Loucy (cell line): ENCODE measurements at regions not wholly inside any gene's neighbourhood (a gene's known extent, or its start where the extent isn't known, plus 50 kb on each side); places are given as distances from the start of the nearest gene placed in this dataset.

Experiments used
- H2AFZ ChIP-seq: fragments of 200-600 bp; sonication (generic); 2 replicates; pipeline ENCODE4 v1.6.0; 2016; ENCODE audit warnings: antibody characterized with exemption, mild to moderate bottlenecking, low read length, moderate library complexity
- H3F3A ChIP-seq: fragments of 200-600 bp; 2 replicates; pipeline ENCODE4 v1.6.0; 2016; ENCODE audit warnings: antibody characterized with exemption, low read depth, mild to moderate bottlenecking
- H3K27me3 ChIP-seq: fragments of 200-600 bp; sonication (generic); 2 replicates; pipeline ENCODE4 v1.6.1; 2014; ENCODE audit warnings: low read length, mild to moderate bottlenecking; ENCODE audit not compliant: insufficient read depth, poor library complexity, severe bottlenecking
- H3K36me3 ChIP-seq: fragments of 200-600 bp; sonication (generic); 2 replicates; pipeline ENCODE4 v1.6.1; 2016; ENCODE audit warnings: low read length; ENCODE audit not compliant: insufficient read depth
- H3K4me1 ChIP-seq: fragments of 200-600 bp; sonication (generic); 2 replicates; pipeline ENCODE4 v1.5.1; 2014; ENCODE audit warnings: low read length, mild to moderate bottlenecking; ENCODE audit not compliant: insufficient read depth, poor library complexity, severe bottlenecking
- H3K4me2 ChIP-seq: fragments of 200-600 bp; sonication (generic); 2 replicates; pipeline ENCODE4 v1.6.0; 2014; ENCODE audit warnings: antibody characterized with exemption, low read length, low read depth, mild to moderate bottlenecking; ENCODE audit not compliant: poor library complexity, severe bottlenecking
- H3K4me3 ChIP-seq: fragments of 200-600 bp; sonication (generic); 2 replicates; pipeline ENCODE4 v1.5.1; 2014; ENCODE audit warnings: low read length, mild to moderate bottlenecking, mixed read lengths; ENCODE audit not compliant: poor library complexity, severe bottlenecking
- H3K79me2 ChIP-seq: fragments of 200-600 bp; sonication (generic); 2 replicates; pipeline ENCODE4 v1.6.1; 2014; ENCODE audit warnings: low read length; ENCODE audit not compliant: insufficient read depth
- H3K9ac ChIP-seq: fragments of 200-600 bp; sonication (generic); 2 replicates; pipeline ENCODE4 v1.6.0; 2014; ENCODE audit warnings: mild to moderate bottlenecking, low read depth, low read length, moderate library complexity; ENCODE audit not compliant: poor library complexity, severe bottlenecking
- H3K9me2 ChIP-seq: fragments of 200-600 bp; sonication (generic); replicated peaks from 2 replicates; pipeline ENCODE4 v1.6.1; 2016; ENCODE audit warnings: low read depth, low read length, mixed read lengths
- H3K9me3 ChIP-seq: fragments of 200-600 bp; sonication (generic); 2 replicates; pipeline ENCODE4 v1.6.1; 2014; ENCODE audit warnings: mild to moderate bottlenecking, antibody characterized with exemption, low read length, low read depth; ENCODE audit not compliant: insufficient read depth
- H4K20me1 ChIP-seq: fragments of 200-600 bp; sonication (generic); 2 replicates; pipeline ENCODE4 v1.6.0; 2014; ENCODE audit warnings: antibody characterized with exemption, low read length, mild to moderate bottlenecking; ENCODE audit not compliant: insufficient read depth, poor library complexity, severe bottlenecking
- EZH2phosphoT487 ChIP-seq: fragments of 200-600 bp; IDR thresholded peaks from 2 replicates; pipeline ENCODE4 v1.6.1; 2018; ENCODE audit warnings: antibody characterized with exemption, mild to moderate bottlenecking, moderate library complexity, borderline replicate concordance
- TF ChIP-seq, protein P1 (sequence below): fragments of 200-600 bp; sonication (generic); conservative IDR thresholded peaks from 2 replicates; pipeline ENCODE4 v1.5.1; 2014; ENCODE audit warnings: mild to moderate bottlenecking, antibody characterized with exemption, low read length

DNA sequence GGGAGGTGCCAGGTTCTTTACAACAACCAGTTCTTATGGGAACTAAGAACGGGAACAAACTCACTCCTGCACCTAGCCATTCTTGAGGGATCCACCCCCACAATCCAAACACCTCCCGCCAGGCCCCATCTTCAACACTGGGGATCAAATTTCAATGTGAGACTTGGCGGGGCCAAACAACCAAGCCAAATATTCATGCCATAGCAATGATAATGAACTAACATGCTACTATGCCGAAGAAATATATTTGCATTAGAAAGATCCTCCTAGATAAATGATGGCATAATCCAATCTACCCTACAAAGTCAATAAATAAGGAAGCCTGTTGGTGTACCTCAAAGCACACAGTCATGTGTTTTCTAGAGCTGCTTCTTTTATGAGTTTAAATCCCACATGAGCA is 57.6 kb downstream of the CCDC71L start:
- Histone ChIP-seq H2AFZ (no peak overlapping the region), H3K36me3 (no peaks in the 10 kb centered on the region), H3K4me3 (no peak overlapping the region), H3K27me3 (no peaks in the 10 kb centered on the region), H4K20me1 (no peaks in the 10 kb centered on the region), H3K79me2 (no peaks in the 10 kb centered on the region), H3K9ac (no peak overlapping the region), H3F3A (no peaks in the 10 kb centered on the region), H3K4me1 (peaks cover 8% of the 10 kb centered on the region), H3K4me2 (no peak overlapping the region), H3K9me3 (no peaks in the 10 kb centered on the region), H3K9me2 (no peaks in the 10 kb centered on the region)
- TF ChIP-seq, protein P1, sequence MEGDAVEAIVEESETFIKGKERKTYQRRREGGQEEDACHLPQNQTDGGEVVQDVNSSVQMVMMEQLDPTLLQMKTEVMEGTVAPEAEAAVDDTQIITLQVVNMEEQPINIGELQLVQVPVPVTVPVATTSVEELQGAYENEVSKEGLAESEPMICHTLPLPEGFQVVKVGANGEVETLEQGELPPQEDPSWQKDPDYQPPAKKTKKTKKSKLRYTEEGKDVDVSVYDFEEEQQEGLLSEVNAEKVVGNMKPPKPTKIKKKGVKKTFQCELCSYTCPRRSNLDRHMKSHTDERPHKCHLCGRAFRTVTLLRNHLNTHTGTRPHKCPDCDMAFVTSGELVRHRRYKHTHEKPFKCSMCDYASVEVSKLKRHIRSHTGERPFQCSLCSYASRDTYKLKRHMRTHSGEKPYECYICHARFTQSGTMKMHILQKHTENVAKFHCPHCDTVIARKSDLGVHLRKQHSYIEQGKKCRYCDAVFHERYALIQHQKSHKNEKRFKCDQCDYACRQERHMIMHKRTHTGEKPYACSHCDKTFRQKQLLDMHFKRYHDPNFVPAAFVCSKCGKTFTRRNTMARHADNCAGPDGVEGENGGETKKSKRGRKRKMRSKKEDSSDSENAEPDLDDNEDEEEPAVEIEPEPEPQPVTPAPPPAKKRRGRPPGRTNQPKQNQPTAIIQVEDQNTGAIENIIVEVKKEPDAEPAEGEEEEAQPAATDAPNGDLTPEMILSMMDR = no peak
- no peak for TF ChIP-seq EZH2phosphoT487

DNA sequence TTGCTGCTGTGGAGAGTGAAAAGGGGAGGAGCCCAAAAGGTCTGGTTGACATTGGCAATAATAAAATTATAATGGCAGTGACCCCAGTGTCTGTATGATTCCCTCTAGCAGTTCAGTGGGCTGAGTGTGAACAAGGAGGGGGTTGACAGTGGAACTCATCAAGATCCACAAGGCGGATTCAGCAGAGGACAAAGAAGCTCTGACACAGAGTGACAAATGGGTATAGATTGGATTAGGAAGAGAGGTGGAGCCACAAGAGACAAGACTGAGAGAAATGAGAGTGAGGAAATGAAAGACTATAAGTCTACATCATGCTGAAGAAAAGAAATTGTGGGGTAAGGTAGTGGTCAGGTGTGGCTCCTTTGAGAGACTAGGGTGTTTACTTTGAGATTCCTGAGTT is 58.9 kb downstream of the CCDC71L start:
- H4K20me1 ChIP-seq = no peaks in the 10 kb centered on the region
- H3K4me3 ChIP-seq = no peak overlapping the region
- no peaks in the 10 kb centered on the region for H3K9me2 ChIP-seq
- H3K9me3 ChIP-seq = no peaks in the 10 kb centered on the region
- H3K4me2 ChIP-seq = no peak overlapping the region
- no peaks in the 10 kb centered on the region for H3K79me2 ChIP-seq
- H3K27me3 ChIP-seq = no peaks in the 10 kb centered on the region
- H3K4me1 ChIP-seq = peaks cover 8% of the 10 kb centered on the region
- no peaks in the 10 kb centered on the region for H3F3A ChIP-seq
- TF ChIP-seq EZH2phosphoT487 = no peak
- TF ChIP-seq, protein P1 = no peak
- H3K9ac ChIP-seq = no peak overlapping the region
- no peaks in the 10 kb centered on the region for H3K36me3 ChIP-seq
- no peak overlapping the region for H2AFZ ChIP-seq

DNA sequence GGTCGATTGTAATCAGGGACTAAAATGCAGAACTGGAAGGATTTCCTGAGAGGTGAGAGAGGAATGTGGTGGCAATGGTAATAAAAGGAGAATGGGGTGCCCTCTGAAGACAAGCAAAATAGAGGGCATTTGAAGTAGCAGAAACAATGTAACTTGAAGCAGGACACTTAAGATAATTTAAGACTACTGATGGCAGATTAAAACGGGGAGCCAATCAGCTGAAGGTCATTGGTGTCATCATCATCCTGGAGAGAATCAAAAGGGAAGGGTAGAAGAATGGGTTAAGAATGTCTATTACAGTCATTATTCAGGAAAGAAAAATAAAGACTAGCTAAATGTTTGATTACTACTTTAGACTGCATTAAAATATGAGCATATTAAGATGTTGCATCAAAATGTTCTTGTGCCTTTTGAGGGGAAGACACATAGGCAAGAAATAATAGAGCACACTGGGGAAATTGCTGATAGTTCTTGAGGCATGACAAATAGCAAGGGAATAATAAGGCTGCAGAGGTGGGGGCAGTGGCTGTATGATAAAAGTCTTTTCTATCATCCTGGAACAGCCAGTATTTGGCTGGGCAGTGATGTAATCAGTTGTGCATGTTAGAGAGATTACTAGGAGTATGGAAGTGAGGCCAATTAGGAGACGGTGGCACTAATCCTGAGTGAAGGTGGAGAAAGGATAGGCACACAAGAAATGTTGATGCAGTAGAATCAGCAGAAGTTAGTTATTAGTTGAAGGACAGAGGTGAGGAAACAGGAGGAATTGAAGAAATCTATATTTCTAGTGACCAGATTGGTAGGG is 60.2 kb downstream of the CCDC71L start:
- Histone ChIP-seq H3K4me3 (no peak overlapping the region), H3K9me3 (no peaks in the 10 kb centered on the region), H3K4me1 (peaks cover 8% of the 10 kb centered on the region), H3F3A (no peaks in the 10 kb centered on the region), H2AFZ (no peak overlapping the region), H3K9me2 (no peaks in the 10 kb centered on the region), H4K20me1 (no peaks in the 10 kb centered on the region), H3K4me2 (no peak overlapping the region), H3K79me2 (no peaks in the 10 kb centered on the region), H3K9ac (no peak overlapping the region), H3K36me3 (no peaks in the 10 kb centered on the region), H3K27me3 (no peaks in the 10 kb centered on the region)
- TF ChIP-seq, protein P1 = no peak
